Inferior parietal cortex (tissue), 1 donor: ENCODE measurements at regions not wholly inside any gene's neighbourhood (a gene's known extent, or its start where the extent isn't known, plus 50 kb on each side); places are given as distances from the start of the nearest gene placed in this dataset.

Source experiments
- DNase-seq: peaks from one replicate; pipeline ENCODE4 v3.0.0-alpha.2; 2016; ENCODE audit errors: extremely low spot score

DNA sequence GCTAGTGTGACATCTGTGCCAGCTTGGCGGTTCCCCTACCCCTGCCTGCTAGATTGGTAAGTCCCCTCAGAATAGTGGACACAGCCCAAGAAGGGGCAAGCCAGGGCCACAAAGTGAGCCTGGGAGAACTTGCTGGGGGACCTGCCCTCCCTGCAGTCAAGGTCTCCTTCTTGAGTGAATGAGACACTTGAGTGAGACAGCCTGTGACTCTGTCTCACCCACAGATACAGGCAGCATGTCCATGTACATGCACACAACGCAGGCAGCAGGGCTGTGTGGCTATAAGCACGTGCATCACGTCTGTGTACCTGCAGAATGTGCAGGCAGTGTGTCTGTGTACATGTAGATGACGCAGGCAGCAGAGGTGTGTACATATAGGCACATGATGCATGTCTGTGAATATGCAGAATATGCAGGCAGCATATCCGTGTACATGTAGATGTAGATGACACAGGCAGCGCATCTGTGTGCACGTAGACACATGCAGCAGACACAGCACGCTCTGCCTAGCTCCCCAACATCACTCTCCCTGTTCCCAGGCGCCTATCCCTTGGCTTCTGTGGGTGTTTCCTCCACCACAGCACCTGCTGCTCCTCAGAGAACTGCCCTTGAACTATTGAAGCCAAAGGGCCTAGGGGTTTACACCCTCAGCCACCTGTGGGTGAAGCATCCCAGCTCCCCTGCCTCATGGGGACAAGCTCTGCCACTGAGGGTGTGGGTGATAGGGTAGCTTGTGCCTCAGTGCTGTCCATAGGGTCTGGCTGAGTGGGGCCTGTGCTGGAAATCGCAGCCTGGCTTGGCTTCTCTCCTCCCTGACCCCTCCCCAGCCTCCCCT lies 147.2 kb upstream of the TWIST2 start:
- no peak for DNase-seq

DNA sequence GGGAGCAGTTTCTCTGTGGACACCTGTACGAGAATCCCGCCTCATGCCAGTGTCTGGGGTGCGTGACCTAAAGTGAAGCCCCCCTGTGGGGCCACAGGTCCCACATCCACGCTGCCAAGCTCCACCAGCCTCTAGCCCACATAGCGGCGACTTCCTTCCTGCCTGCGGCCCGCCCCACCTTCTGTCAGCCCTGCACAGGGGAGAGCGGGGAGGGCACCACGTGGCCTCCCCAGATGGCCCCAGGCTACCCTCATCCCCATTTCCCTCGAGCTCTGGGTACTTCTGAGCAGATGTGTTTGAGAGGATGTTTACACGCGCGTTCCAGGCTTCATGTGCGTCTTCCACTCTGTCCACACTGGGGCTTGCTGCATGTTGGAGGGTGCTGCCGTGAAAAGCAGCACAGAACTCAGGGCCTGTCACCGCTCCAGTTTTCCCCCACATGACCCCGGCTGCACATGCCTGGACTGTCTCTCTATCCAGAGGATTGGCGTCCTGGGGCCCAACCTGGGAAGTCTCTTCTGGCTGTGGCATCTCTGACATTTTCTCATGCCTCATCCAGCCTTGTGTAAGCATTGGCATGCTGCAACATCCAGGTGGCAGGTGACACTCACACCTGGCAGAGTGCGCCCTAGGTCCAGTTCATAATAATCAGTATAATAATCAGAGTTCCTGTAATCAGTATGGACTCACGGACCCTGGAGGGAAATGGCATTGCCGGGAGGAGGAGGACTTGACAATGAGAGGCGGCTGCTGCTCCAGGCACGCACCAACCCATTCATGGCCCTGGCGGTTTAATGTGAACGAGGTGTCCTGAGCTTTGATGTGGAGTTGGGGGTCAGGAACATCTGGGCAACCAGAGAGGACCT lies 146.3 kb upstream of the TWIST2 start:
- DNase-seq, result no peak

DNA sequence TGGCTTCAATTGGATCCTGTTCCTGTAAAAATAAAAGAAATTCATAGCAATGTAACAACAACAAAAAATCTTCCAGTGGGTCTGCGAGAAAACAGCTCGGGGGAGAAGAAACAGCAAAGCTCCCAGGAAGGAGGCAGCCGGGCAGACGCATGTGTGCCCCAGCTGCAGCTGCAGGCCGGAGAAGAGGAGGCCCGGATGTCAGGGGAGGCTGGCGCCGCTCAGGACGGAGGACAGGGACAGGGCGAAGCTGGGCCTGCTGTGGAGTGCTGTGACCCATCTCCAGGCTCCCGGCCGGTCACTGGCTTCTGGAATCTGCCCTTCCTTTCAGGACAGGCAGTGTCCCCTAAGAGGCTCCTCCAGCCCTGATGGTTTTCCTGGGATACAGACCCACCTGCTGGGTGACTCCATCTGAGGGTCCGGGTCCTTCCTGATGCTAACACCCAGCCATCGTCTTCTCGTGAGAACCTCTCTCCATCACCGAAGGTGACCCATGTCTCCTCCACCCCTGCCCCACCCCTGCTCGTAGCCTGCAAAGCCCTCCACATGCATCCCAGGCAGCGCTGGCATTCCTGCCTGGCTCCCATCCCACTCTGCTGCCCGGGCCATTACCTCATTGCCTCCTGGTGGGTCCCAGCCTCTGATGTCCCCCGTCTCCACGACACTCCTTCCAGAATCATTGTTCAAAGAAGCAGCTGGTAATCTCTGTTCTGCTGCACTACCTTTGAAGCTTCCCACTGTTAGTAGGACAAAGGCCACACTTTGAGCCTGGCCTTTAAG lies 145.4 kb upstream of the TWIST2 start:
- no peak for DNase-seq

- DNase-seq, result no peak
Measured at GRCh38 chr2:238703053-238703415, 144.9 kb upstream of the TWIST2 start.

- DNase-seq, result no peak
Measured at GRCh38 chr2:238703436-238703835, 144.4 kb upstream of the TWIST2 start.

DNA sequence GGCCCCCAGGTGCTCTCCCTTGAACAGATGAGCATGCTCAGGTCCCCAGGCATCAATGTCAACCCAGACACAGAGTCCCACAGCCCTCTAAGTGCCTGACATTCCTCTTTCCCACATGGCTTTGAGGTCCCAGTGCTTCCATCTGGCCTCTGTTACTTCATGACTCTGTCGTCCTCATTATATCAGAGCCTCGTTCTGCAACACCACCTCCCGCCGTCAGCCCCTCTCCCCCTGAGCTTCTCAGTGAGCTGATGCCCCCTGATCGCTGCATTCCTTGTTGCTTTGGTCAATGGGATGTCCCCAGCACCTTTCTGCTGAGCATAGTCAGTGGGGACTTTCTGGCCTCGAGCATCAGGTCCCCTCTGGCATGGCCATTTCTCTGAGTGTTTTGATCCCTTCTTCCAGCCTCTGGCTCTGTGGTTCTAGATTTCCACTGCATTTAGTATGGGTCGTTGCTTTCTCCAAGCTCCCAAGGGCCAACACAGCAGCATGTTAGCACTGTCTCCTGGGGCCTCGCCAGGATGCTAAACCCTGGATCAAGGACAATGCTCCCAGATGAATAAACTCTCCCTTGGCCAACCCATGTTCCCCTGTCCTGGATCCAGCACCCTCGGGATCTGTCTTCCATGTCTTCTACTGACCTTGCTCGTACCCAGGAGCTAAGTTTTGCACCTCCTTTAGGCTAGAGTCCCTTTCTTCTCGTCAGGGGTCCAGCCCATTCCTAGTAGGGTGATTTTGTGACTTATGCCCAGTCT lies 143.2 kb upstream of the TWIST2 start:
- DNase-seq, result no peak

GRCh38 chr2:238706163-238706562 lies 141.7 kb upstream of the TWIST2 start:
- DNase-seq, result no peak

- DNase-seq, result no peak
Measured at GRCh38 chr2:238706673-238707072, 141.2 kb upstream of the TWIST2 start.

GRCh38 chr2:238709325-238710025 lies 138.4 kb upstream of the TWIST2 start:
- DNase-seq, result no peak

DNA sequence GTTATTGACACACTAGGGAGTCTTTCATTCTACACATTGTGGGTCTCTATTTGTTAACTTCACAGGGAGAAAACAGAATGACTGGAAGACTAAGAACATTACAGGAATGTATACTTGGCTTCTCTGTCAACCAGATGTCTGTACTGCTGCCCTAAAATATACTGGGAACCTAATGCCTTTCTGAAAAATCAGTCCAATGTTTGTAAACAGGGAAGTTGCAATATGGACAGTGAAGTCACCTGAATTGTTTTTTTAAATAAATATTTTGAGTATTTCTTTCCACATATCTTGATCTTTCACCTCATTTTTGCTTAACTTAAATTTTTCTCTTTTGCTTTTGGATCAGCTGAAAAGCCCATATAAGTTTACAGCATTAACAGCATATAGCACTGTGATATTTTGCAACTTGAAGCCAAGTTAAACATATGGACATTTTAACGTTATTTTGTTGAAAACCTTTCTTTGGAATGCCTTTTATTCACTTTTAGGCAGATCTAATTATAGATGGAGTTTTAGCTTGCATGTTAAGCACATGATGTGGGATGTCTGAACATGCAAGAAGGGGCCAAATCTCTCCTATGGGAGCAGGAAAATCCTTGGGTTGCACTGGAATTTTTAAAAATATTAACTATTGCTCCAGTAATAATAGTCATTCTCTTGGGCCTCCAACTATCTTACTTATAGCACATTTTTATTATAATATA lies 137.7 kb upstream of the TWIST2 start:
- DNase-seq, result no peak

GRCh38 chr2:238710787-238711186 lies 137.1 kb upstream of the TWIST2 start:
- DNase-seq, result no peak

- no peak for DNase-seq
Measured at GRCh38 chr2:238711346-238711745, 136.5 kb upstream of the TWIST2 start.

- no peak for DNase-seq
Measured at GRCh38 chr2:238712011-238712410, 135.9 kb upstream of the TWIST2 start.

GRCh38 chr2:238713198-238713826 lies 134.6 kb upstream of the TWIST2 start:
- no peak for DNase-seq

GRCh38 chr2:238714038-238714528 lies 133.8 kb upstream of the TWIST2 start:
- no peak for DNase-seq

GRCh38 chr2:238716171-238716570 lies 131.7 kb upstream of the TWIST2 start:
- DNase-seq, result no peak

DNA sequence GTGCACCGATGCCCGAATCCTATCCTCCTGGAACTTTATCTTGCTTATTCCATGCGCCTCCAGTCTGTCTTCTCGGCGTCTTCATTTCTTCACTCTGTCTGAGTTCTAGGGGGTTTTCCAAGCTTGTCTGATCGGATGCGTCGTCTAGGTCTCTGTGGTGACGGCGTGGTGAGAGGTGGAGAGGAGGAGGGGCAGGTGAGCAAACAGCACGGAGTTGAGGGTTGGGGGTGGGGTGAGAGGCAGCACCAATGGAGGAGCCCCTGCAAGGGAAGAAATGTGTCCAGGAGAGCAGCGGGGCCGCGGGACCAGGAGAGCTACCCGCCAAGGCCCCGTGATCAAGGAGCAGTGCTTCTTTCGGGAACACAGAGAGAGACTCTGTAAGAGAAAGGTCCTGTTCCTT lies 131.3 kb upstream of the TWIST2 start:
- no peak for DNase-seq

- no peak for DNase-seq
Measured at GRCh38 chr2:238717084-238717483, 130.8 kb upstream of the TWIST2 start.

- no peak for DNase-seq
Measured at GRCh38 chr2:238719641-238720040, 128.2 kb upstream of the TWIST2 start.
